GM19025 (cell line): ENCODE measurements at regions not wholly inside any gene's neighbourhood (a gene's known extent, or its start where the extent isn't known, plus 50 kb on each side); places are given as distances from the start of the nearest gene placed in this dataset.

Source experiments
- ATAC-seq: cut with Tn5 transposase; IDR thresholded peaks from one replicate; pipeline ENCODE4 v1.9.1; 2021; ENCODE audit warnings: mild to moderate bottlenecking, low read depth, moderate library complexity; ENCODE audit not compliant: unreplicated experiment

GRCh38 chr2:15073664-15074063 lies 441.1 kb downstream of the LRATD1 start:
- ATAC-seq = no peak

- no peak for ATAC-seq
Measured at GRCh38 chr2:15074319-15074718, 441.8 kb downstream of the LRATD1 start.

GRCh38 chr2:15074751-15075700 lies 442.5 kb downstream of the LRATD1 start:
- ATAC-seq = no peak

- no peak for ATAC-seq
Measured at GRCh38 chr2:15076668-15077067, 444.2 kb downstream of the LRATD1 start.

GRCh38 chr2:15081356-15081755 lies 448.8 kb downstream of the LRATD1 start:
- no peak for ATAC-seq

- no peak for ATAC-seq
Measured at GRCh38 chr2:15082105-15083058, 449.9 kb downstream of the LRATD1 start.

- ATAC-seq = no peak
Measured at GRCh38 chr2:15084826-15085489, 452.4 kb downstream of the LRATD1 start.

- ATAC-seq = no peak
Measured at GRCh38 chr2:15092181-15092580, 459.7 kb downstream of the LRATD1 start.

- ATAC-seq = no peak
Measured at GRCh38 chr2:15092691-15093090, 460.2 kb downstream of the LRATD1 start.

- no peak for ATAC-seq
Measured at GRCh38 chr2:15094161-15094560, 461.6 kb downstream of the LRATD1 start.

- ATAC-seq = no peak
Measured at GRCh38 chr2:15096873-15097272, 464.3 kb downstream of the NBAS start.

- no peak for ATAC-seq
Measured at GRCh38 chr2:15107137-15107536, 454.0 kb downstream of the NBAS start.

- no peak for ATAC-seq
Measured at GRCh38 chr2:15111718-15112117, 449.4 kb downstream of the NBAS start.

GRCh38 chr2:15112216-15112615 lies 448.9 kb downstream of the NBAS start:
- ATAC-seq = no peak

GRCh38 chr2:15115776-15116175 lies 445.4 kb downstream of the NBAS start:
- no peak for ATAC-seq

- no peak for ATAC-seq
Measured at GRCh38 chr2:15116830-15117229, 444.3 kb downstream of the NBAS start.
